SK-N-SH (cell line): ENCODE measurements at regions not wholly inside any gene's neighbourhood (a gene's known extent, or its start where the extent isn't known, plus 50 kb on each side); places are given as distances from the start of the nearest gene placed in this dataset.

Experiments
- EP300 ChIP-seq, 2 experiments: IDR thresholded peaks; 2 replicates each; pipeline versions ENCODE4 v1.4.0 to v1.6.1; 2012; ENCODE audit warnings: borderline replicate concordance in 1 of 2, low read depth in 1 of 2, low read length in 1 of 2
- EZH2phosphoT487 ChIP-seq: fragments of 200-600 bp; sonication (generic); IDR thresholded peaks from 2 replicates; pipeline ENCODE4 v1.6.1; 2017; ENCODE audit warnings: low read depth, mixed run types, mild to moderate bottlenecking, antibody characterized with exemption, moderate library complexity, borderline replicate concordance
- GABPA ChIP-seq: IDR thresholded peaks from 2 replicates; pipeline ENCODE4 v1.4.0; 2012; ENCODE audit warnings: low read depth, mild to moderate bottlenecking

GRCh38 chr4:100069207-100069606 is 119.1 kb upstream of the H2AZ1 start:
- TF ChIP-seq EZH2phosphoT487 (no peak), GABPA (no peak), EP300 (IDR thresholded peaks at IDR 0.05; ENCODE audit: borderline replicate concordance in 1 of 2, low read depth in 1 of 2, low read length in 1 of 2) (no peak)
